Activated T-helper 1 cell treated with anti-CD3 and anti-CD28 coated beads, Interleukin-12 subunit alpha, Interleukin-12 subunit beta, Interleukin-2, Interleukin-4 antibody, amounts not matched to agents 30 ng/mL and 10 ng/mL and 1 ng/mL, durations not matched to agents 14 hours and 24 hours and 36 hours (primary cell): ENCODE measurements at regions not wholly inside any gene's neighbourhood (a gene's known extent, or its start where the extent isn't known, plus 50 kb on each side); places are given as distances from the start of the nearest gene placed in this dataset.
"Not testable (repeated sequence)": the region's sequence is repeated elsewhere in the genome, so short reads cannot be mapped to it uniquely, and the experiment has no call there.

Experiments
- DNase-seq: peaks from one replicate; pipeline ENCODE4 v3.0.0; 2021; ENCODE audit warnings: low spot score
- H3K27ac Mint-ChIP-seq: one replicate; pipeline ENCODE4 v1.8.0; 2021; ENCODE audit warnings: mild to moderate bottlenecking, mixed read lengths
- H3K27me3 Mint-ChIP-seq: one replicate; pipeline ENCODE4 v1.8.0; 2022; ENCODE audit warnings: mild to moderate bottlenecking, moderate library complexity, mixed read lengths; ENCODE audit not compliant: insufficient read depth
- H3K36me3 Mint-ChIP-seq: one replicate; pipeline ENCODE4 v1.8.0; 2021; ENCODE audit warnings: low read depth, mixed read lengths
- H3K4me1 Mint-ChIP-seq: one replicate; pipeline ENCODE4 v1.8.0; 2021; ENCODE audit warnings: low read depth, mixed read lengths
- H3K4me3 Mint-ChIP-seq: one replicate; pipeline ENCODE4 v1.8.0; 2021; ENCODE audit warnings: mild to moderate bottlenecking, moderate library complexity, mixed read lengths
- H3K9me3 Mint-ChIP-seq: one replicate; pipeline ENCODE4 v1.8.0; 2021; ENCODE audit warnings: mixed read lengths
- intact Hi-C: fragments of 100-400 bp; cut with micrococcal nuclease; formaldehyde crosslinking; loops from one replicate; pipeline ENCODE4 v1.15.1; 2024

- H3K27ac Mint-ChIP-seq: no peak overlapping the region
- intact Hi-C loops: no loop called here
- no peak overlapping the region for H3K4me3 Mint-ChIP-seq
- H3K36me3 Mint-ChIP-seq: no peaks in the 10 kb centered on the region
- no peaks in the 10 kb centered on the region for H3K4me1 Mint-ChIP-seq
- DNase-seq: no peak
- peaks cover 19% of the 10 kb centered on the region for H3K9me3 Mint-ChIP-seq
- peaks cover 4% of the 10 kb centered on the region for H3K27me3 Mint-ChIP-seq
Observed at GRCh38 chr13:100794575-100794974, 120.0 kb upstream of the TMTC4 start.

GRCh38 chr13:100790405-100790804 is 115.8 kb upstream of the TMTC4 start:
- intact Hi-C loops: no loop called here
- H3K36me3 Mint-ChIP-seq: no peaks in the 10 kb centered on the region

GRCh38 chr13:100789968-100790367 is 115.4 kb upstream of the TMTC4 start:
- Mint-ChIP-seq H3K36me3 (no peaks in the 10 kb centered on the region), H3K9me3 (peaks cover 11% of the 10 kb centered on the region)
- intact Hi-C loops: no loop called here

More at GRCh38 chr13:100790405-100790804, 115.8 kb upstream of the TMTC4 start:
- H3K9me3 Mint-ChIP-seq: peaks cover 13% of the 10 kb centered on the region
- H3K27ac Mint-ChIP-seq: no peak overlapping the region
- peaks cover 10% of the 10 kb centered on the region for H3K27me3 Mint-ChIP-seq
- DNase-seq: no peak
- no peaks in the 10 kb centered on the region for H3K4me1 Mint-ChIP-seq
- no peak overlapping the region for H3K4me3 Mint-ChIP-seq

GRCh38 chr13:100789481-100789880 is 114.9 kb upstream of the TMTC4 start:
- no peak for DNase-seq
- no peak overlapping the region for H3K27ac Mint-ChIP-seq
- no peaks in the 10 kb centered on the region for H3K36me3 Mint-ChIP-seq
- intact Hi-C loops: no loop called here
- no peak overlapping the region for H3K4me3 Mint-ChIP-seq
- peaks cover 11% of the 10 kb centered on the region for H3K9me3 Mint-ChIP-seq
- peaks cover 10% of the 10 kb centered on the region for H3K27me3 Mint-ChIP-seq
- H3K4me1 Mint-ChIP-seq: no peaks in the 10 kb centered on the region

More at GRCh38 chr13:100789968-100790367, 115.4 kb upstream of the TMTC4 start:
- H3K27ac Mint-ChIP-seq: no peak overlapping the region
- H3K27me3 Mint-ChIP-seq: peaks cover 10% of the 10 kb centered on the region
- DNase-seq: no peak
- no peaks in the 10 kb centered on the region for H3K4me1 Mint-ChIP-seq
- no peak overlapping the region for H3K4me3 Mint-ChIP-seq

GRCh38 chr13:100789025-100789424 is 114.4 kb upstream of the TMTC4 start:
- H3K4me3 Mint-ChIP-seq: no peak overlapping the region
- H3K36me3 Mint-ChIP-seq: no peaks in the 10 kb centered on the region

GRCh38 chr13:100788540-100788939 is 113.9 kb upstream of the TMTC4 start:
- Mint-ChIP-seq H3K9me3 (peaks cover 7% of the 10 kb centered on the region), H3K27me3 (peaks cover 10% of the 10 kb centered on the region), H3K4me3 (no peak overlapping the region), H3K27ac (no peak overlapping the region), H3K4me1 (no peaks in the 10 kb centered on the region), H3K36me3 (no peaks in the 10 kb centered on the region)
- no peak for DNase-seq
- intact Hi-C loops: no loop called here

More at GRCh38 chr13:100789025-100789424, 114.4 kb upstream of the TMTC4 start:
- no peak overlapping the region for H3K27ac Mint-ChIP-seq
- no peaks in the 10 kb centered on the region for H3K4me1 Mint-ChIP-seq
- H3K27me3 Mint-ChIP-seq: peaks cover 10% of the 10 kb centered on the region
- H3K9me3 Mint-ChIP-seq: peaks cover 11% of the 10 kb centered on the region
- DNase-seq: no peak
- intact Hi-C loops: no loop called here

- Mint-ChIP-seq H3K4me1 (no peaks in the 10 kb centered on the region), H3K27ac (no peak overlapping the region), H3K27me3 (peaks cover 10% of the 10 kb centered on the region), H3K4me3 (no peak overlapping the region), H3K9me3 (peaks cover 4% of the 10 kb centered on the region), H3K36me3 (no peaks in the 10 kb centered on the region)
- intact Hi-C loops: no loop called here
- DNase-seq: no peak
Observed at GRCh38 chr13:100787899-100788298, 113.3 kb upstream of the TMTC4 start.

GRCh38 chr13:100776686-100777085 is 102.1 kb upstream of the TMTC4 start:
- H3K9me3 Mint-ChIP-seq, H3K36me3 Mint-ChIP-seq, intact Hi-C loops, H3K27ac Mint-ChIP-seq, H3K27me3 Mint-ChIP-seq, DNase-seq, H3K4me3 Mint-ChIP-seq, H3K4me1 Mint-ChIP-seq: not testable (repeated sequence)

GRCh38 chr13:100773923-100774663 is 99.5 kb upstream of the TMTC4 start:
- intact Hi-C loops: no loop called here
- DNase-seq: no peak
- Mint-ChIP-seq H3K4me3 (no peak overlapping the region), H3K36me3 (no peaks in the 10 kb centered on the region), H3K9me3 (no peaks in the 10 kb centered on the region), H3K27me3 (peaks cover 2% of the 10 kb centered on the region), H3K4me1 (no peaks in the 10 kb centered on the region), H3K27ac (no peak overlapping the region)

GRCh38 chr13:100773429-100773828 is 98.8 kb upstream of the TMTC4 start:
- peaks cover 2% of the 10 kb centered on the region for H3K27me3 Mint-ChIP-seq
- H3K4me1 Mint-ChIP-seq: no peaks in the 10 kb centered on the region
- H3K9me3 Mint-ChIP-seq: no peaks in the 10 kb centered on the region
- intact Hi-C loops: no loop called here
- H3K27ac Mint-ChIP-seq: no peak overlapping the region
- no peak overlapping the region for H3K4me3 Mint-ChIP-seq
- no peak for DNase-seq
- no peaks in the 10 kb centered on the region for H3K36me3 Mint-ChIP-seq

- H3K4me3 Mint-ChIP-seq: no peak overlapping the region
- intact Hi-C loops: no loop called here
- DNase-seq: no peak
- no peaks in the 10 kb centered on the region for H3K27me3 Mint-ChIP-seq
- H3K4me1 Mint-ChIP-seq: no peaks in the 10 kb centered on the region
- no peaks in the 10 kb centered on the region for H3K9me3 Mint-ChIP-seq
- H3K27ac Mint-ChIP-seq: no peak overlapping the region
- H3K36me3 Mint-ChIP-seq: no peaks in the 10 kb centered on the region
Observed at GRCh38 chr13:100767192-100767591, 92.6 kb upstream of the TMTC4 start.

- H3K9me3 Mint-ChIP-seq, H3K27me3 Mint-ChIP-seq, DNase-seq, H3K36me3 Mint-ChIP-seq, H3K27ac Mint-ChIP-seq, H3K4me1 Mint-ChIP-seq, H3K4me3 Mint-ChIP-seq, intact Hi-C loops: not testable (repeated sequence)
Observed at GRCh38 chr13:100766570-100766969, 92.0 kb upstream of the TMTC4 start.

- no peaks in the 10 kb centered on the region for H3K27me3 Mint-ChIP-seq
- H3K9me3 Mint-ChIP-seq: no peaks in the 10 kb centered on the region
- DNase-seq: no peak
- no peaks in the 10 kb centered on the region for H3K36me3 Mint-ChIP-seq
- intact Hi-C loops: no loop called here
- no peak overlapping the region for H3K4me3 Mint-ChIP-seq
- H3K27ac Mint-ChIP-seq: no peak overlapping the region
- H3K4me1 Mint-ChIP-seq: no peaks in the 10 kb centered on the region
Observed at GRCh38 chr13:100764937-100765336, 90.3 kb upstream of the TMTC4 start.

GRCh38 chr13:100762126-100762525 is 87.5 kb upstream of the TMTC4 start:
- DNase-seq, H3K9me3 Mint-ChIP-seq, intact Hi-C loops, H3K4me3 Mint-ChIP-seq, H3K27me3 Mint-ChIP-seq, H3K4me1 Mint-ChIP-seq, H3K27ac Mint-ChIP-seq, H3K36me3 Mint-ChIP-seq: not testable (repeated sequence)
